Stimulated activated CD8-positive, alpha-beta memory T cell treated with anti-CD3 and anti-CD28 coated beads, Interleukin-15, amount 100 ng/mL, for 48 hours (primary cell): ENCODE measurements at regions not wholly inside any gene's neighbourhood (a gene's known extent, or its start where the extent isn't known, plus 50 kb on each side); places are given as distances from the start of the nearest gene placed in this dataset.

Source experiments
- DNase-seq, 2 donors: peaks; one replicate each; pipeline ENCODE4 v3.0.0-alpha.2; 2020; ENCODE audit warnings: low read depth in 2 of 2

DNA sequence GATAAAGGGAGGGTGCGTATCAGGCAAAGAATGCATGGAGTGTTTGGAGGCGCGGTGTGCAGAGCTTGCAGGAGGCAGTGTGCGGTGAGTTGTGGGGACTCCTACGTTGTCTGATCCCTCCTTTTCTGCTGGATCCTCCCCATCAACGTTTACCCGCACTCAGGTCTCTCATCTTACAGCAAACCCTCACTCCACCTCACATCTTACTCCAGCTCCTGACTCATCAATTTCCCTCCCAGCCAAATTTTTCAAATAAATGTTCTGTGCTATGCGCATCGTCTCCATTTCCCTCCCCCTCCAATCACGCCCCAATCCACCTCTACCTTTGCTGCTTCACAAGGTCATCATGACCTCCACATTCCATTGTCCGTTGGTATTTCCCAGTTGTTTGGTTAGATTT is 138.9 kb upstream of the KLF4 start:
- DNase-seq = no peak

DNA sequence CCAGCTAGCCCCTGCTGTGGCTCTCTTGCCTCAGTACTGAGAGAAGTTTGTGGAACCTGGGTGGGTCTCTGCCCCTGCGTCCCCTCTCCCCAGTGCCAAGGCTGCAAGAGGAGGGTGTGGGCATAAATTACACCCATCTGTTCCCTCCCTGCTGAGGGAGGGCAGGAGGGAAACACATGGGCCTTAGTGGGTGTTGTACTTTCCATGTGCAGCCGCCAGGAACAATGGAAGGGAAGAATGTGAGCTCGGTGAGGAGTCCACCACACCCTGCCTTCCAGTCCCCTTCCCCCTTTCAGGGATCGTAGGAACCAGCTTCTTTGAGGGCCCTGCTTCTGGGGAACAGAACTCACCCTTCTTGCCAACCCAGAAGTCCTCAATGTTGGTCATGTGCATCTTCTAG is 138.2 kb upstream of the KLF4 start:
- DNase-seq = no peak

DNA sequence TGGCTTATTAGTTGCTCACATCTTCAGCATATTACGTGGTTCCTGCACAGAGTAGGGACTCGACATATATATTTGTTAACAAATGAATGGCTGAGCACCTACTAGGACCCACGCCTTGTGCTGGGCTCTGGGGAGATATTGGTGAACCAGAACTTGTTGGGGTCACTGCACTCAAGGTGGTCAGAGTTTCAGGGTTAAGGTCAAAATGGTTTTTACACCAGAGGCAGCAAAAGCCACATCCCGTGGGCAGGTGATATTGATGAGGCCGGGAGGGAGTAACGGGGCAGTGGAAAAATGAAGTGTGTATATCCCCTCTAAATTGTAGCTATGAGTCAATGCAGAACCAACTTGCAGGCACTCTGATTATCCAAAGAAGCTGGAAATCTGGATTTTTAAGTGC is 136.5 kb upstream of the KLF4 start:
- no peak for DNase-seq

DNA sequence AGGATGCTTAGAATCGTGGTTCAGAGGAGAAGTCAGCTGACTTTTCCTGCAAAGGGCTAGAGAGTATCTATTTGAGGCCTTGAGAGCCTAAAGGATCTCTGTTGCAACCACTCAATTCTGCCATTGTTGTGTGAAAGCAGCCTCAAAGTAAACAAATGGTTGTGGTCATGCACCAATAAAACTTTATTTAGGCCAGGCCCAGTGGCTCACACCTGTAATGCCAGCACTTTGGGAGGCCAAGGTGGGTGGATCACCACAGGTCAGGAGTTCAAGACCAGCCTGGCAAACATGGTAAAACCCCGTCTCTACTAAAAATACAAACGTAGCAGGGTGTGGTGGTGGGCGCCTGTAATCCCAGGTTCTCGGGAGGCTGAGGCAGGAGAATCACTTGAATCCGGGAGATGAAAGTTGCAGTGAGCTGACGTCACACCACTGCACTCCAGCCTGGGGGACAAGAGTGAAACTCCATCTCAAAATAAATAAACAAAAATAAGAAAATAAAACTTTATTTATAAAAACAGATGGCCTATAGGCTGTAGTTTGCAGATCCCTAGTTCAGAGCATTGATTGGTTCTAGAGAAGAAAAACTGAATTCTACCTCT is 135.9 kb upstream of the KLF4 start:
- no peak for DNase-seq

DNA sequence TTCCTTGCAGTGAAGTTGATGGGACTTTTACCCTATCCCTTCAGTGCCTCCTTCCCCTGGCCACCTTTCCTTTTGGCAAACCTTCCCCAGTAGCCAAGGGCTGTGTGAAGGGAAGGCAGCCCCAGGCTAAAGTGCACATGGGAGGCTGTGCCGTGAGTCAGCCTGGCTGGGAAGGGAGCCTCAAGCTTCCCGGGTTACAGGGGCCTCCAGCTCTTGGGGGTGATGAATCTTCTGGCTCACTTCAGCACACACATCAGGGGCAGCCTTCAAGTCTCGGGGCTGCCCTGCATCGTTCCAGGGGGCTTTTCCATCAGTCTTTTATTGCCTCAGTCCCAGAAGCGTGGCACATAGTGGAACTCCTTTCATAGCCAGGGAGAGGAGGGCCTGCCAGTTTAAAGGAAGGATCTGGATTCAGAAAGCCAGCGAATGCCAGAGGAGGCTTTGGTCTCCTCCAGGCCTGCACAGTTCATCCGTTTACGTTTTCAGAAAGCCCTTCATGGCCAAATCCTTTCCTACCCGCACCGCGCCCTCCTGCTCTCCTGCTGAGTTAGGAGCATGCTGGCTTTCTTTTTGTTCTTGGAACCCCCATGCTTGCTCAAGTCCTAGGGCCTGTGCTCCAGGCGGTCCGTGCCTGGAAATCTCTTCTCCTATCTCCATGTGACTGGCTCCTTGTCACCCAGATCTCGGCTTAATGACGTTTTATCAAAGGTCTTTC is 134.8 kb upstream of the KLF4 start:
- no peak for DNase-seq

DNA sequence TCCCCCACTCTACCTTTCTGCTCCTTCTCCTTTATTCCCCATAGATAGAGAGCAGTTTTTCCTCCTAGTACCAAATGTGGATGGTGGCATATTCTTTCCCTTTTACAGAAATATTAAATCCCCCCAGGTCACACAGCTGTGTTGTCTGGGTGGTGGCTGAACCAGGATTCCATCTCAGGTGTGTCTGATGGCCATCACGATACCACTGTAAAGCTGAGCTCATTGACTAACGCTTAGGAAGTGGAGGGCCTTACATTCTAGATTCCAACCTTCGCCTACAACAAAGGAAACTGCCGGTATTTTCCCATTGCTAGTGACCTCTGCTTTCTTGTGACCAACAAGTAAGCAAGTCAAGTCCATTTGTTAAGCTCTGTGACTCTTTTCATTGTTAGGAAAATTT is 131.9 kb upstream of the KLF4 start:
- no peak for DNase-seq

DNA sequence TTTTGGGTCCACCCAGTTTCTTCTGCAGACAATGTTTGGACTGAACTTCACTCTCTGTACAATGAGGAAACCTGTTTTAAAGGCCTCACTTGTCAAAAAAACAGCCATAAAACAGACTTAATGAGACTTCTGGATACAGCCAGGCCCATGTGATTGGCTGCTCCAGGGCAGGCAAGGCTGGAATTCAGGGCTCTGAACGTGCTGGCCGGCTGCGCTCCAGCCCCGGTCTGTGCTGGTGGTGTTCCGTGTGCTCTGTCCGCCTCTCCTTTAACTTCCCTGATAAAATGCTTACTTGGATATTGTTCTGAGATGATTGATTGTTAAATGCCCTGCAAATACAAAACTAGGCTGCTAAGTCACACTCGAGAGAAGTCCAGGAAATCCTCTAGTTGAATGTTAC is 131.2 kb upstream of the KLF4 start:
- DNase-seq = no peak

DNA sequence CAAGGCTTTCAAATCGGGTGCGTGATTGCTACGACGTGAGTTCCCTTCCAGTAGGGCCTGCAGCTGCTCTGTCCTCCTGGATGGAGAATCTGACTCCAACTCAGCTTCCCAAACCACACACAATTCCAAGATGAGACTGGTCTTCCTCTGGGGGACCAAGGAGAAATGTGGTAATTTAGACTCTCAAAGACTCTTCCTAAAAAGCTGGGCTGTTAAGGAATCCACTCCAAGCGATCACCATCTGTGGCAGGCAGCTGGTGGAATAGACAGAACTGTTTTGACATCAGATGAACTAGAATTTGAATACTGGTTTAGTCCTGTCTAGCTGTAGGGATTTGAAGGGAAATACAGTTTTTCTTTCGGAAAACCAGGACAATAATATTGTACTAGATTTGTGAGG is 130.7 kb upstream of the KLF4 start:
- DNase-seq = no peak

DNA sequence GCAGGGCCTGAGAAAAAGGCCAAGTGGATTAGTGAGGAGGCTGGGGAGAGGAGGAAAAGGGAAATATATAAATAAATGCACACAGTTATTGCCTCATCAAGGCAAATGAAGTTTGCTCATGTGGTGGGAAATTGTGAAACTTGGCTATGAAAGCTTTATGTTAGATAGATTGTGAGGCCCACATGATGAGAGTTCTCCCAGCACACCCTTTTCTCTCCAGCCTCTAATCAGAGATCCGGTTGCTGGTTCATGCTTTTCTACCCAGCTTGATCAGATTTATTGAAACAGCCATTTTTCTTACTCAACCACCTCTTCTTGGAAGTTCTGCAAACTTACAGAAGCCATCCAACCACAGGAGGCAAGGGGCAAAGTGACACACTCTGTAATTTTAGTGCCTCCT is 125.8 kb upstream of the KLF4 start:
- DNase-seq = no peak

DNA sequence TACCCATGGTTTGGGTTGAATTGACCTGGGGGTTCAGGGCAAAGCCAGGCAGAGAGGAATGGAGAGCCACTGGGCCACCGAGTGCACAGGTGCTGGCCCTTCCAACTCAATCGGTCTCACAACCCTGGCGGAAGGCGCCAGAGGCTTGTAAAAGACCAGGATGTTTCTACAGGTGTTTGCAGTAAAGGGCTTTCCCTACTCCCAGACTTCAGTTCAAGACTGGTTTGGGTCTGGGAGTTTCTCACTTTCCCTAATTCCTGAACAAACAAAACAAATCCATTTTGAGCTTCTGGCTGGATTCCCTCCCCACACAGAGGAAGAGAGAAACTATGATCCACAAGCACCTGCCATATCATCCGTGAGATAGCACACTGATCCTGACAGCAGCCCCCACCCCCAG is 125.2 kb upstream of the KLF4 start:
- no peak for DNase-seq

DNA sequence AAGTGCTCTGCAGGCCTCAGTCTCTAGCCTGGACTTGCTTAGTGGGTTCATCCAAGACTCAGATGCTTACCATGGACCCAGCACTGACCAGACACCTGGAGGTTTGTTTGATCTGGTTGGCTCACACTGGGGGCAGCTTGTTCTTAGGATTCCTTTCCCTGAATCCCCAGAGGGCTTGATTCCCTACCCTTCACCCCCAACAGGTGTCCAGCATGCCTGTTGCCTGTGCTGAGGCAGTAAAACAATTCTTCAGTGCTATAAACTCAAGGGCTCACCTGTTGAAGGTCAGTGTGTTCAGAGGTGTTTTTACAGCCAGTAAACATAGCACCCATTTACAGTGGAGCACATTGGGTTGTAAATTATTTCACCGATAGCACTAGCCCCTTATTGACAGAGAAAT is 123.8 kb upstream of the KLF4 start:
- no peak for DNase-seq

DNA sequence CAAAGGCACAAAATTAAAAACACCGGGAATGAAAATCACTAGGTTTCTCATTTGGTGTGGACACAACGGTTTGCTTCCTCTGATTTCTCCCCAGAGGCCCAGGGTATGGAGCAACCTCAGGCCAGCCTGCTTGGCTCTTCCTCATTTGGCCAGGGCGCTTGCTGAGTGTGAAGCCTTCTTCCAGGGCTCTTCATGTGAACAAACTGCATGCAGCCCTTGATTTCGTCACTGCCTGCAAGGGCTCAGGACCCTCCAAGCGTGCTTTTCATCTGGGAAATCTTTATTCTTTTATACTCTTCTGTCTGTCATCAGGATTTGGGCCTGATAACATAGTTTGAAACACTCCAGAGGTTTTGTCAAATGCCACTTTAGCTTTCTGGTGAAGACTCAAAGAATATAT is 122.6 kb upstream of the KLF4 start:
- no peak for DNase-seq

DNA sequence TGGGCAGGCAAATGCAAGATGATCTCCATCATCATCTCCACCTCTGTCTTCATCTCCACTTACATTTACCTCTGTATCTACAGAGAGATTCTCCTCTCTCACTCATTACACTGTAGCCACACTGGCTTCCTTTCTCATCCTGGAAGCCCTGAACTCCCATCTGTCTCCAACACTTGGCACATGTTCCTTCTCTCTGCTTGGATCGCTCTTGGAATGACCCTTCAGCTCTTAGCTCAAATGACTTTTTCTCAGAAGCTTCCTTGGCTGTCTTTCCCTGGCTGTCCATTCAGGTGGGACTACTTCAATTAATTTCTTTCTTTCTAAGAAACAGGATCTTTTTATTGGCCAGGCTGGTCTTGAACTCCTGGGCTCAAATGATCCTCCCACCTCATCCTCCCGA is 120.0 kb upstream of the KLF4 start:
- DNase-seq = no peak

DNA sequence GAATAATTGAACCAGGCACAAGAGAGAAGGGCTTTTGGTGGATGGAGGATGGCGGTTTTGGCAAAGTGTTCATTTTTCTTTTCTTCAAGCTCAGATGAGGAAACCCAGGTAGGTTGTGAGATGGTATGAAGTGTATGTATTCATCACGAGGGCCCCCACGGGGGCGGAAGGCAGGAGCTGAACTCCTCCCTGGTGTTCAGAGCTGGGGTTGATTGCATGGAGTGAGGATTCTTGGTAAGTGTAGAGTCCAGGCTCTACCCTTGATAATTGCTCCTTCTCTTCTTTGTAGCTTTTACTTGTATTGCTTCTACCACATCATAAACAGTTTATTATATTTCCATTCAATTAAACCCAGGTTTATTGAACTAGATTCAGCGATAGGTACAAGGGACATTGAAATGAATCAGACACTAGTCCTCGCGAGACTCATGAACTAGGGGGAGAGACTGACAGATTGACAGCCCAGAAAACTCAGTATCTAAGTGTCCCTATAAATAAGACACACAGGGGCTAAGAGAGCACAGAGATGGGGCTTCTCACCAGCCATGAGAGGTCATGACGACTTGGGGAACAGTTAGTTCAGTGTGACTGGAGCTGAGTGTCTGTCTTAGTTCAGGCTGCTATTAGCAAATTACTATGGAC is 116.7 kb upstream of the KLF4 start:
- no peak for DNase-seq

DNA sequence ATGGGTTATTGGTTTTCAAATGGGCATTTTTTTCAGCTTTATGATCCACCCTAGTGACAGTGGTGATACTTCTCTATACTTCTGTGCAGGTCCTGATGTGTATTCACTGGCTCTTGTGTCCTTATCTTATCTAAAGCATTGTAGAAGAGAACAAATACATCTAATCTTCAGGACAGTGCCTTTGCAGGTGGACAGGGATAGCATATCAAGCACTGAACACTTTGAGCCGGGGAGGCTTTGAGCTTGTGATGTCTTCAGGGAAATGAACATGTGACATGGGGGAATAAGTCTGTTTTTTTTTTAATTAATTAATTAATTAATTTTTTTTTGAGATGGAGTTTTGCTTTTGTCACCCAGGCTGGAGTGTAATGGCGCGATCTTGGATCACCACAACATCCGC is 115.5 kb upstream of the KLF4 start:
- DNase-seq = no peak

DNA sequence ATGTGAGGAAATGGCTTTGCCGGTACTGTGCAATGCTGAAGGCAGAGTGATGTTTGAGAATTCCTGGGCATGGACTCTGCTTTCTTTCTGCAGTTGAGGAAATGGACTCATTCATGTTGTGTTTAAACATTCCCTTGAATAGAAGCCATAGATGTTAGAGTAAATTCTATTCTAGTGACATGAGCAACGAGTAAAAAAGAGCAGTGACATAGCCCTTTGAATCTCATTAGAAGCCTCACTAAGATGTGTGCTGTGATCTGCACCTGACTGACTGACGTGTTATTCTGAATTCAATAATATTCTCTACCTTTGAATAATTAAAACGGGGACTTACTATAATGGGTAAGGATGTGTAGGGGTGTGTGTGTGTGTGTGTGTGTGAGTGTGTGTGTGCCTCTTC is 113.7 kb upstream of the KLF4 start:
- no peak for DNase-seq

DNA sequence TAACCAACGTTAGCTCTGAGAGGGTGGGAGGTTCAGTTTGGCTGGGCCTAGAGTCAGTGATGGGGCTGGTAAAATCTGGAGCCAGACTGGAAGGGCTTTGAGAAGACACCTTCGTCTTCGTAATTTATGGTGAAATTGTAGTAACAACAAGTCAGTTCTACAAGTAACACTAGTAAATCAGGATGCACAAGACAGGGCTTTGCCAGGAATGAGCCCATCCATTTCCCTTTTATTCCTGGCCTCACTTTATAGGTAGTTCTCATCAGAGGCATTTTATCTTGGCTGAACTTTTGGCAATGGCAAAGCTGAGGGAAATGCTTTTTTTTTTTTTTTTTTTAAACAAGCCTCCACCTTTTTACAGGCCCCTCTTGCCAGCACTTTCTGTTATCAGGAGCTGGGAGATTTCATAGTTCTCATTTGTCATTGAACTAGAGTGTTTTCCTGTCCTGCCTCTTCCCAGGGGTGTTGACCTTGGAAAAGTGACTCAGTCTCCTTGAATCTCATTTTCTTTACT is 110.5 kb upstream of the KLF4 start:
- DNase-seq = no peak

DNA sequence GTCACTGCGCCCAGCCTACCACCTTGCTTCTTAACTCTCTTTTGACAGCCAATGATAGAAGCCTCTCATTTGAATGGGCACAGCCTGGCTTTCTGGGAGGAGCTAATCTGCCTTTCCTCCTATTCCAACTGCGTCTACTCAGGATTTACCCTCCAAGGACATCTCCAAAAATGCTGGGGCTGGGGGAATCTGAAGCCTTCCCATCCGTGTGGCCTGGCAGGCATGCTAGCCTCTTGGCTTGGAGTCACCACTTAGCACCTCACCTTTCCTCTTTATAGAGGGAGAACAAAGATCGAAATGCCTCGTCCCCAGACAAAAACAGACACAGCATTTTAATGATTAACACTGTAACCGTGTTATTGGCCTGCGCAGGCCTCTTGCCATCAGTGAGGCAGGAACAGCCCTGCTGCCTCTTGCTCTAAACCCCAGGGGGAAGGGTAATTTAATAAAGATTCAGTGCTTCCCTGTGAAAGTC is 108.2 kb upstream of the KLF4 start:
- DNase-seq = no peak

DNA sequence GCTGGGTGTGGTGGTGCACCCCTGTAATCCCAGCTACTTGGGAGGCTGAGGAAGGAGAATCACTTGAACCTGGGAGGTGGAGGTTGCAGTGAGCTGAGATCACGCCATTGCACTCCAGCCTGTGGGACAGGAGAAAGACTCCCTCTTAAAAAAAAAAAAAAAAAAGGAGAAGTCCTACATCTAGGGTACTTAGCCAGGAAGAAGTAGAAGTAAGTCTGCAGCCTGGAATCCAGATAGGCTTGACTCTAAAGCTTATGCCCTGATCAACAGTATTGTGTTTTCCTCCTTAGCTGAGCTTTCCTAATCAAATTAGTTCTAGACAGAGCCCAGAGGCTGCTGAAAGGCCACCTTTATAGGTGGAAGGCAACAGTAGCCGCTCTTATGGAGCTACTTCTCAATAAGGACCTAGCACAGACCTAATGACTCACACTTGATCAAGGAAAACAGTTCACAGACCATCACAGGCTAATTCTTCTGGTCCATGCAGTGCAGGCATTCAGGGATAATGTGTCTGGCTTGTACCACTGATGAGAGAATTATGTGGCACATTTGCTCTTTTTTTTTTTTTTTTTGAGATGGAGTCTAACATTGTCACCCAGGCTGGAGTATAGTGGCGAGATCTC is 105.5 kb upstream of the KLF4 start:
- no peak for DNase-seq

DNA sequence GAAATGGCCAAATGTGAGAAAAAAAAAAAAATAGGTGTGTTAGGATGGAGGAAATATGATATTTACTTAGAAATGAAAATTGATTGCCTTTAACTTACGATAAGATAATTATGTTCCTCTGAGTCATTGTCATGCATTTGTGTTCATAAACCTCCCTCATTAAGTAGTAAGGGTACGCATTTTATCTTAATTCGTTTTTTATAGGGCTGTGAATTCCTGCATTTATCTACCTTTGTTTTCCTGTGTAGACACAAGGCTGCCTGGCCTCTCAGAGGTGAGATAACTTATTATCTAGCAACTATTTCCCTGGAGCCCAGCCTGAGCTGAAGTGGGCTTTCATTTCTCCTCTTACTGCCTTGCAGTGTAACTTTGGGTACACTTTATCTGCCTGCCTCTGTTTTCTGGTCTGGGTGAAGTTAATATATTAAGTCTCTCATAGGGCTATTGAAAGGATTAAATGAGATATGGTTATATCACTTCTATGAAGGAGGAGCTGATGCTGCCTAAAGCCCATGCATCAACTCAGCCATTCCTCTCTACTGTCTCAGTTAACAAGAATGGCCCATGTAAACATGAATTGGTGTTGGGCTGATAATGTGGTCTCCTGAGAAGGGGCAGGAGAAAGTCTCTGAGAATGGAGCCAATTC is 103.8 kb upstream of the KLF4 start:
- no peak for DNase-seq

DNA sequence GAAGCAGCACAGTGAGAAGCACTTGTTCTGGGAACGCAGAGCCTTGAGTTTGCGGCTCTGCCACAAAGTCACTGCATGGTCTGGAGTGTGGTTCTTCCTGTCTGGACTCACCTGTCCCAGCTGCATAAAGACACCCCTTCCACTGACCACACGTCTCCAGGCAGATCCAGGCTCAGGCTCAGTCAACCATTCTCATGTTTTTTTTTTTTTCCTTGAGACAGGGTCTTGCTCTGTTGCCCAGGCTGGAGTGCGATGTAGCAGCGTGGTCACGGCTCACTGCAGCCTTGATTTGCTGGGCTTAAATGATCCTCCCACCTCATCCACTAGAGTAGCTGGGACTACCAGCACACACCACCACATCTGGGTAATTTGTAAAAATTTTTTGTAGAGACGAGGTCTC is 102.9 kb upstream of the KLF4 start:
- DNase-seq = no peak

DNA sequence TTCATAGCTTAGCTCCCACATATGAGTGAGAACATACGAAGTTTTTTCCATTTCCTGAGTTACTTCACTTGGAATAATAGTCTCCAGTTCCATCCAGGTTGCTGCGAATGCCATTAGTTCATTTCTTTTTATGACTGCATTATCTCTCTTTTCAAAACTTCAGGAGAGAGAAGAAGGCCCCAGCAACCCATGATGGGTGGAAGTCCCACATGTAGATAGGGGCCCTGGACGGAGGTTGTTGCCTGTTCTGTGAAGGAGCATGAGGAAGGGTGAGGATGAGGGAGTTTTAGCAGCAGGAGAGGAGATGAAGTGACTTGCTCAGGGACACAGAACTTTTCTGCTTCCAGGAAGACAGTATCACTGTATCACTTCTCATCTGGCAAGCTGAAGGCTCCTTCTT is 102.2 kb upstream of the KLF4 start:
- no peak for DNase-seq
